Occipital lobe (tissue), 1 donor: ENCODE measurements at regions not wholly inside any gene's neighbourhood (a gene's known extent, or its start where the extent isn't known, plus 50 kb on each side); places are given as distances from the start of the nearest gene placed in this dataset.

Experiments
- DNase-seq: peaks from one replicate; lab custom pipeline; 2025; lab: John Stamatoyannopoulos, UW

DNA sequence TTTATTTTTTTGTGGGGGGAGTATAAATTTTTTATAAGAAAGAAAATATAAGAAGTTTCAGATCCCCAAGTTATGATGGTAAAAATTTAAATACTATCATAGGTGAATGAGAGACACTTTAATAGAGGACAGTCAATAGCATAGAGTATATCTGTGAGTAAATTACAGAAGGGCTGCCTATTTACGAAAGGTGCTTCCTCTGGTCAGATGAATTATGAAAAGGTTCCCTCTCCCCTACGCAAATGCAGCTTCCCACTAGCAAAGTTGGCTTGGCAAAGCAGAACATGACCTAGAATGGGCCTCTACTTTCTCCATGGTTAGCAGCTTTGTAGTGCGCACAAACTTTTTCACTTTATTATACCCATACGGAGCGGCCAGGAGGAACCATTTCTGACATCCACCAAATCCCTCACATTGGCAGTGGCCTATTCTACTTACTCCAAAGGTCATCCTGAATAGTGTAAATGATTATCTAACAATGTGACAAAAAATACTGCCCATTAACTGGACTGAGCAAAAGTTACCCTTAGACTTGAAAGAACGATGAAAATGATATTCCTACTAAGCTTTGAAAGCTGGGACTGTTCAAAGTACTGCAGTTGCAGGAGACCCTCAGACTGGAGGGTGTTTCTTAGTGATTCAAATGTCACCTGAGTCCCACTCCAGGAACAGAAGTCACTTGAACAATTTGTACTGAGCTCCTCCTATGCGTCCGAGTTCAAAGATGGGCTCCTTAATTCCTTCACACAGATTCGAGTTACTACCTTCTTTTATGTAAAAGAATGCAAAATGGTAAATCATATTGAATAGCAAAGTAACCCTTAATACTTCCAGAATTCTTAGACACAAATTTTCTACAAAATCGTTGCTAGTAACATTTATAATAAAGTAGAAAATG is 148.5 kb downstream of the NOL4 start:
- no peak for DNase-seq

GRCh38 chr18:34061226-34061625 is 163.5 kb downstream of the NOL4 start:
- DNase-seq = no peak

DNA sequence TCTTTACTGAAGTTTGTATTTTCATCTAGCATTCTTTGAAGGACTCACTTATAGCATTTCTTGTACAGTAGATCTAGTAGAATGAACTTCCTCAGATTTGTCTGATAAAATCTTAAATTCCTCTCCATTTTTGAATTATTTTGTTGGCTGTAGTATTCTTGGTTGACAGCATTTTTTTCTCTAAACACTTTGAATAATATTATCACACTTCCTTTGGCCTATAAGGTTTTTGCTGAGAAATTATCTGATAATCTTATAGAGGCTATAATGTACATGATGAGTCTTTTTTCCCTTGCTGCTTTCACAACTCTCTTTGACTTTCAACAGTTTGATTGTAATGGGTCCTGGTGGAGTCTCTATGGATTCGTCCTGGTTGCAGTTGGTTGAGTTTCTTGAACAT is 169.5 kb downstream of the NOL4 start:
- DNase-seq = no peak

DNA sequence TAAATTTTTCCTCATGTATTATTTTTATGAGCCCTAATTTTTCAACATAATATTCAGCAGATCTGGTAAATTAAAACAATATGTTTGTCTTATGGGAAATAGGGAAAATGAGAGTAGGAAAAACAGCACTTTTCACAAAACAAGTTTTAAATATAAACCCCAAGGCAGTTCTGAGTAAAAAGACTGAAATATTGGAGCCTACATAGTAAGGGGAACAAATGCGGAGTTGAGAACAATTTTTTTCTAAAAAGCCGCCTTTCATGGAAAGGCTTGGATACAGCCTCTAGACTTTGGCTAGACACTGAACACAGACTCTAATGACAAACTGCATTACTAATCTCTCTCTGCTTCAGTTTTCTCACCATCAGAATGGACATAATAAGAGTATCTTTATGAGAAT is 174.1 kb downstream of the NOL4 start:
- DNase-seq = no peak

DNA sequence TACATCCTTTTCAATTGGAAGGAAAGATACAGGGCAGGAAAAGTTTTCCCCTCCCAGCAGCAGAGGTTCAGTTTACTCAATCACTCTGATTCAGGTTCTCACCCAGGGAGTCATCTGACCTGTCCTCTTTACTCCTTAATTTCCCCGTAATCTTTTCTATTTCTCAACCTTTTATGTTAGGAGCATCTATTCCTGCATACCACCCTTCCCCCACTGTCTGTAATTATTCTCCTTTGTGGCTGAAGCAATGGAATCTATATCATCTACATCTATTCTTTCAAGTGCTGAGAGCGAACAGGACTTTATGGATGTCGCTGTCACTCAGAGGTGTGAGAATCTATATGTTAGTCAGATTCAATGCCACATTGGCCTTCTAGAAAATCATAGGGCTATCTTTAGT is 175.2 kb downstream of the NOL4 start:
- no peak for DNase-seq

DNA sequence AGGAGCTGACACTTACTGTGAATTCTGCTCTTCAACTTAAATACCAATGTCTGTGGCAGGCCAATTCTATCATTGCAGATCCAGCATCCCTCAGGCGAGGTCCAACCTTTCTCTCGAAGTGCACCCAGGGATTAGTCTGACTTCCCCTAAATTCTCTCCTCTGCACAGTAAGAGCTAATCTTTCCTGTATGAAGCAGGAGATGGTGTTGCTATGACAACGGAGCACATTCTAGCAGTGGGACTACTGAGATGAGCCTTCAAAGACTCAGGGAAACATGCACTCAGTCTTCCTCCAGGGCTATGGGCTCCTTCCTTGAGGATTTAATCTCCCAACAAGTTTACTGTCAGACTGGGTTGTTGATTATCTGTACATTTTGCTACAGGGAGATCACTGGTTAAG is 176.3 kb downstream of the NOL4 start:
- peak; percentile 6 for DNase-seq

- no peak for DNase-seq
These were observed 182.1 kb downstream of the NOL4 start for GRCh38 chr18:34042423-34043146.

GRCh38 chr18:34039611-34040010 is 185.1 kb downstream of the NOL4 start:
- no peak for DNase-seq

GRCh38 chr18:34039201-34039600 is 185.5 kb downstream of the NOL4 start:
- DNase-seq = no peak

DNA sequence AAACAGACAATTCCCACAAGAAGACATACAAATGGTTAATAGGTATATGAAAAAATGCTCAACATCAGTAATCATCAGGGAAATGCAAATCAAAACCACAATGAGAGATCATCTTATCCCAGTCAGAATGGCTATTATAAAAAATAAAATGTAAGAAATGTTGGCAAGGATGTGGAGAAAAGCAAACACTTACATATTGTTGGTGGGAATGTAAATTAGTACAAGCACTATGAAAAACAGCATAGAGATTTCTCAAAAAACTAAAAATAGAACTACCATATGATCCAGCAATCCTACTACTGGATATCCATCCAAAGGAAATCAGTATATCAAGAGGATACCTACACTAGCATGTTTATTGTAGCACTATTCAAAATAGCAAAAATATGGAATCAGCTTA is 186.6 kb downstream of the NOL4 start:
- DNase-seq = no peak

GRCh38 chr18:34033968-34034367 is 190.7 kb downstream of the NOL4 start:
- no peak for DNase-seq

GRCh38 chr18:34031810-34032209 is 192.9 kb downstream of the NOL4 start:
- DNase-seq = no peak

- no peak for DNase-seq
These were observed 196.4 kb downstream of the NOL4 start for GRCh38 chr18:34028324-34028723.

- DNase-seq = no peak
These were observed 199.4 kb downstream of the NOL4 start for GRCh38 chr18:34025191-34025801.

GRCh38 chr18:34023471-34023870 is 201.2 kb downstream of the NOL4 start:
- no peak for DNase-seq

GRCh38 chr18:34018336-34018735 is 206.4 kb downstream of the NOL4 start:
- no peak for DNase-seq

DNA sequence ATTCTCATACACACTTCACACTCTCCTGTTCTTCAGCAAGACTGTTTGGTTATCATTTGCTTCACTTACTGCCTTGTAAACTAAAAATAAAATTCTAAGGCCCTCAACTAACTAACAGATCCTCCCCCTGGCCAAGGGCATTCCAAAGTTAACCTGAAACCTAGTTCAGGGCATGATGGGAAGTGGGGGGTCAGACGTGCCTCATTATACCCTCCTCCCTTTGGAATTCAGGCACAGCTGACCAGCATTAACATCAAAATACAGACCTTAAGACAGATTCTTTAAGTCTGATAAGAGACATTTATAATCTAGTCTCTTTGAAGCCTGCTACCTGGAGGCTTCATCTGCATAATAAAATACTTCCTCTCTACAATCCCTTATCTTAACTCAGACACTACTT is 221.0 kb downstream of the NOL4 start:
- no peak for DNase-seq

DNA sequence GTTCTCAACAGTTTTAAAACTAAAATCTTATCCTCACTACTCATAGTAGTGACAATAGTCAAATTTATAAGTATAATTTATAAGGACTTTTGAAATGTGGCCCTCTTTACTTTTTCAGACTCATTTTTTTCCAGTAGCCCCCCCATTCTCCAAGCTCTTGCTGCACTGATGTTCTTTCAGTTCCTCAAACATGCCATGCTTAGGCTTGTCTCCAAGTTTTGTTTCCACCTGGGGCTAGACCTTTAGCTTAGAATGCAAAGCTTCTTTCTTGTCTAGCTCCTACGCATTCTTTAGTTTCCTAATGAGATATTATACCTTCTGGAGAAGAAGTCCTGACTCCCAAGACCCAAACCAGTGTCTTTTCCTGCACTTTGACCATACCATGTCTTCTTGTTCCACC is 222.6 kb downstream of the NOL4 start:
- no peak for DNase-seq

DNA sequence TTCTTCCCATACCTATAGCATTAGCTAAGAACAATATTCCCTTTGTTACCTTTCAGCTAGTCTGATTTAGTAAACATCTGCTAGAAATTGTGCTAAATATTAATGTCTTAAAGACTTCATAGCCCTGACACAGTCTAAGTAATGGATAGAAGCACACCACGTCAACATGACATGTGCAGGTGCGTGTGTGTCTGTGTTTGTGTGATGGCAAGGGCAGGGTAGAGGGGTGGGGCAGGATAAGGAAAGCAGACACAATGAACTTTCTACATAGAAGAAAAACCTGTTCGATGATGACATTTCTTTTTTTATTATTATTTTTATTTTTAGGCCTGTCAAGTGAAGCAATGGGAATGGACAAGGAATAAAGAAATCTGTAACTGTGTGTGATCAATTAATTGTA is 223.3 kb downstream of the NOL4 start:
- DNase-seq = no peak

DNA sequence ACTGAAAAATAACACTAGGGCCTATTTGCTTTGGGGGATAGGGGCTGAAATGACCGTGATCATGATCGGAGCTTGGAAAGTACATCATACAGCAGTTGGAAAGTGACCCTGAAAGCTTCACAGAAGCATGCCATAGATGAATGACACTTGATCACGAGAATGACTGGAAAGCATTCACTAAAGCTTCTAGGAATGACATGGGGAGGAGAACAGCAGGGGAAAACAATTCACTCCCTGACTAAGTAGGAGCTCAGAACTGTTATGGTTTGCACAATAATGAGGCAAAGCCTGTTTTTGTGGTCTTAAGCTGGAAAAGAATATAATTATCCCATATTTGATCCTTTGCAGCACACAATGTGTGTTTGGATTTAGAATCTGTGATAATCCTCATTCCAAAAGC is 237.5 kb downstream of the NOL4 start:
- DNase-seq = no peak

DNA sequence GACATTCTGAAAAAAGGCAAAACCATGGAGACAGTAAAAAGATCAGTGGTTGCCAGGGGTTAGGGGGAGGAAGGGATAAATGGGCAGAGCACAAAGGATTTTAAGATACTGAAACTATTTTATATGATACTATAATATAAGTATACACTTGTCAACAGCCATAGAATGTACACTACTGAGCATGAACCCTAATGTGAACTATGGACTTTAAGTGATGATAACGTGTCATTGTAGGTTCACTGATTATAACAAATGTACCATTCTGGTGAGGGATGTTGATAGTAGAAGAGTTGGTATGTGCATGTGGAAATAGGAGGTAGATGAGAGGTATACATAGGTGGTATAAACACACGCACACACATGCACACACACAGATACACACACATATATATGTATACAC is 241.6 kb downstream of the NOL4 start:
- DNase-seq = no peak

- no peak for DNase-seq
These were observed 264.3 kb downstream of the NOL4 start for GRCh38 chr18:33960417-33960816.

DNA sequence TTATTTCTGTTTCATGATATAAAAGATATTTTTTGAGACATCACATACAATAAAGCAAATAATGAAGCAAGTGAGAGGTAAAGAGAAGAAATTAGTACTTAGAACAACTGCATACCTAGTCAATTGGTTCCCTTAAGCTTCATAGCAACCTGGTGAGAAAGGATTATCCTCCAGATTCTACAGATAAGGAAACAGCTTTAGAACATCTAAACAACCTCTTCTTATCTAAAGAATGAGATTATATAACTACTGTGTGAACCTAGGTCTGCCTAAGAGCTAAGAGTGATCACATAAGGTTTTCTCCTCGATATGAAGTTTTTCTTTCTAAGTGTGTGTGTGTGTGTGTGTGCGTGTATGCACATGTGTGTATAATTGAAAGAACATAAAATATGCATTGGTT is 265.1 kb downstream of the NOL4 start:
- no peak for DNase-seq
